ENCODE measurements at regions not wholly inside any gene's neighbourhood (a gene's known extent, or its start where the extent isn't known, plus 50 kb on each side); places are given as distances from the start of the nearest gene placed in this dataset.

- Histone ChIP-seq H3K79me2 (ENCODE audit: low read length) (no peaks in the 10 kb centered on the region), H3K4me1 (ENCODE audit: low read length) (no peaks in the 10 kb centered on the region), H3K36me3 (replicated peaks; ENCODE audit: insufficient read depth, low read length) (no peaks in the 10 kb centered on the region), H4K20me1 (ENCODE audit: insufficient read depth, low read length) (no peaks in the 10 kb centered on the region), H3K27ac (ENCODE audit: low read length) (no peak overlapping the region), H3F3A (ENCODE audit: insufficient read depth, low read length) (no peaks in the 10 kb centered on the region), H3K9ac (ENCODE audit: low read length) (no peak overlapping the region), H3K9me2 (replicated peaks; ENCODE audit: insufficient read depth, low read length) (no peaks in the 10 kb centered on the region), H3K9me3 (replicated peaks; ENCODE audit: insufficient read depth, low read length) (no peaks in the 10 kb centered on the region), H3K27me3 (replicated peaks; ENCODE audit: insufficient read depth, low read length) (no peaks in the 10 kb centered on the region), H3K4me2 (ENCODE audit: low read depth, low read length) (no peak overlapping the region), H2AFZ (ENCODE audit: low read length) (no peak overlapping the region), H3K4me3 (ENCODE audit: low read length) (no peak overlapping the region)
- TF ChIP-seq CTCF (IDR thresholded peaks at IDR 0.05; ENCODE audit: low read length): no peak
- no peak for TF ChIP-seq EZH2 (optimal IDR thresholded peaks at IDR 0.05; ENCODE audit: low read depth, low read length)
- no peak for TF ChIP-seq EZH2phosphoT487 (IDR thresholded peaks at IDR 0.05; ENCODE audit: low read length)
- no peak for DNase-seq
Observed at GRCh38 chr2:41521211-41521610, 526.6 kb upstream of the PKDCC start.

- H3K36me3 ChIP-seq (replicated peaks; ENCODE audit: insufficient read depth, low read length): no peaks in the 10 kb centered on the region
- H3K79me2 ChIP-seq (ENCODE audit: low read length): no peaks in the 10 kb centered on the region
- H3K27me3 ChIP-seq (replicated peaks; ENCODE audit: insufficient read depth, low read length): no peaks in the 10 kb centered on the region
- no peak overlapping the region for H2AFZ ChIP-seq (ENCODE audit: low read length)
- no peaks in the 10 kb centered on the region for H3K9me2 ChIP-seq (replicated peaks; ENCODE audit: insufficient read depth, low read length)
- H3K4me2 ChIP-seq (ENCODE audit: low read depth, low read length): no peak overlapping the region
- no peak for TF ChIP-seq EZH2phosphoT487 (IDR thresholded peaks at IDR 0.05; ENCODE audit: low read length)
- TF ChIP-seq EZH2 (optimal IDR thresholded peaks at IDR 0.05; ENCODE audit: low read depth, low read length): no peak
- TF ChIP-seq CTCF (IDR thresholded peaks at IDR 0.05; ENCODE audit: low read length): no peak
- H3K4me1 ChIP-seq (ENCODE audit: low read length): no peaks in the 10 kb centered on the region
- no peak overlapping the region for H3K4me3 ChIP-seq (ENCODE audit: low read length)
- H4K20me1 ChIP-seq (ENCODE audit: insufficient read depth, low read length): no peaks in the 10 kb centered on the region
- H3K27ac ChIP-seq (ENCODE audit: low read length): no peak overlapping the region
- no peak overlapping the region for H3K9ac ChIP-seq (ENCODE audit: low read length)
- no peaks in the 10 kb centered on the region for H3F3A ChIP-seq (ENCODE audit: insufficient read depth, low read length)
- no peaks in the 10 kb centered on the region for H3K9me3 ChIP-seq (replicated peaks; ENCODE audit: insufficient read depth, low read length)
- no peak for DNase-seq
Observed at GRCh38 chr2:41527525-41528323, 520.1 kb upstream of the PKDCC start.

DNA sequence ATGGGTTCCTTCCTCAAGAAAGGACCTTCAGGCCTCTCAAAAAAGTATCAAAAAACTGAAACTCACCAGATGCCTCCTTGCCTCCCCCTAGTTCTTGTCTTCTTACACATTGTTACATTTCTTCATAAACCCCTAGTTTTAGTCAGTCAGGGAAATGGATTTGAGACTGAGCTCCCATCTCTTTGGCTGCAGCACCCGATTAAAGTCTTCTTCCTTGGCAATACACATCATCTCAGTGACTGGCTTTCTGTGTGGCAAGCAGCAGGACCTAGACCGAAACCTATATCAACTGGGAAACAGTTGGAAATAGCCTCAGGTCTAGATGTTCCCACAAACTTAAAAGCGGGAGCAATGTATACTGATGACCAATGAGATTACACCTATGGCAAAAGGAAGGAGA lies 512.2 kb upstream of the PKDCC start:
- TF ChIP-seq CTCF (IDR thresholded peaks at IDR 0.05; ENCODE audit: low read length) (no peak), EZH2phosphoT487 (IDR thresholded peaks at IDR 0.05; ENCODE audit: low read length) (no peak), EZH2 (optimal IDR thresholded peaks at IDR 0.05; ENCODE audit: low read depth, low read length) (no peak)
- no peak overlapping the region for H2AFZ ChIP-seq (ENCODE audit: low read length)
- no peaks in the 10 kb centered on the region for H4K20me1 ChIP-seq (ENCODE audit: insufficient read depth, low read length)
- H3K4me3 ChIP-seq (ENCODE audit: low read length): no peak overlapping the region
- no peaks in the 10 kb centered on the region for H3K4me1 ChIP-seq (ENCODE audit: low read length)
- H3K9me3 ChIP-seq (replicated peaks; ENCODE audit: insufficient read depth, low read length): no peaks in the 10 kb centered on the region
- H3K9me2 ChIP-seq (replicated peaks; ENCODE audit: insufficient read depth, low read length): no peaks in the 10 kb centered on the region
- no peaks in the 10 kb centered on the region for H3K27me3 ChIP-seq (replicated peaks; ENCODE audit: insufficient read depth, low read length)
- H3K4me2 ChIP-seq (ENCODE audit: low read depth, low read length): no peak overlapping the region
- H3K9ac ChIP-seq (ENCODE audit: low read length): no peak overlapping the region
- no peaks in the 10 kb centered on the region for H3F3A ChIP-seq (ENCODE audit: insufficient read depth, low read length)
- no peak for DNase-seq
- H3K27ac ChIP-seq (ENCODE audit: low read length): no peak overlapping the region
- H3K79me2 ChIP-seq (ENCODE audit: low read length): no peaks in the 10 kb centered on the region
- H3K36me3 ChIP-seq (replicated peaks; ENCODE audit: insufficient read depth, low read length): no peaks in the 10 kb centered on the region

Data from MM.1S (cell line).